SU-DHL-6 (cell line): ENCODE measurements at regions not wholly inside any gene's neighbourhood (a gene's known extent, or its start where the extent isn't known, plus 50 kb on each side); places are given as distances from the start of the nearest gene placed in this dataset.

Experiments used
- H2AFZ ChIP-seq: fragments of 200-600 bp; sonication (generic); 2 replicates; pipeline ENCODE4 v1.6.1; 2014; ENCODE audit warnings: low read depth, mild to moderate bottlenecking, moderate library complexity, mixed read lengths, antibody characterized with exemption, low read length; ENCODE audit not compliant: severe bottlenecking
- H3F3A ChIP-seq: fragments of 200-600 bp; shearing (Covaris generic); 2 replicates; pipeline ENCODE4 v1.6.0; 2016; ENCODE audit warnings: antibody characterized with exemption, mild to moderate bottlenecking; ENCODE audit not compliant: insufficient read depth
- H3K27ac ChIP-seq: fragments of 200-600 bp; sonication (generic); 2 replicates; pipeline ENCODE4 v1.5.1; 2016; ENCODE audit warnings: low read depth, mild to moderate bottlenecking, low read length, moderate library complexity, mixed read lengths
- H3K27me3 ChIP-seq: fragments of 200-600 bp; sonication (generic), shearing (Covaris generic); 2 replicates; pipeline ENCODE4 v1.6.0; 2014; ENCODE audit warnings: mild to moderate bottlenecking, low read length
- H3K36me3 ChIP-seq: fragments of 200-600 bp; sonication (generic); 2 replicates; pipeline ENCODE4 v1.6.1; 2014; ENCODE audit warnings: mild to moderate bottlenecking, low read length, mixed read lengths
- H3K4me2 ChIP-seq: fragments of 300-600, 200-600 bp; shearing (Covaris generic), sonication (generic); 2 replicates; pipeline ENCODE4 v1.6.0; 2014; ENCODE audit warnings: low read length, low read depth, mild to moderate bottlenecking; ENCODE audit not compliant: poor library complexity, severe bottlenecking
- H3K4me3 ChIP-seq: fragments of 200-600 bp; sonication (generic); 2 replicates; pipeline ENCODE4 v1.5.1; 2014; ENCODE audit warnings: antibody characterized with exemption, low read length, mild to moderate bottlenecking, mixed read lengths; ENCODE audit not compliant: insufficient read depth, poor library complexity, severe bottlenecking
- H3K79me2 ChIP-seq: fragments of 200-600 bp; sonication (generic); 2 replicates; pipeline ENCODE4 v1.6.1; 2014; ENCODE audit warnings: mild to moderate bottlenecking, low read length, moderate library complexity; ENCODE audit not compliant: insufficient read depth
- H3K9ac ChIP-seq: fragments of 200-600 bp; sonication (generic); 2 replicates; pipeline ENCODE4 v1.7.0; 2014; ENCODE audit warnings: mild to moderate bottlenecking, low read length
- H3K9me2 ChIP-seq: fragments of 200-600 bp; sonication (generic); replicated peaks from 2 replicates; pipeline ENCODE4 v1.6.1; 2014; ENCODE audit warnings: low read length; ENCODE audit not compliant: insufficient read depth
- H3K9me3 ChIP-seq: fragments of 200-600 bp; sonication (generic); 2 replicates; pipeline ENCODE4 v1.6.1; 2014; ENCODE audit warnings: low read length, mixed read lengths; ENCODE audit not compliant: insufficient read depth
- H4K20me1 ChIP-seq: fragments of 200-600 bp; sonication (generic); 2 replicates; pipeline ENCODE4 v1.6.1; 2014; ENCODE audit warnings: low read depth, mild to moderate bottlenecking, antibody characterized with exemption, low read length, moderate library complexity, mixed read lengths
- CTCF ChIP-seq: fragments of 200-600 bp; sonication (generic); IDR thresholded peaks from one replicate; pipeline ENCODE4 v1.5.1; 2017; ENCODE audit warnings: antibody characterized with exemption, mild to moderate bottlenecking, low read length, moderate library complexity; ENCODE audit not compliant: insufficient read depth, poor library complexity, severe bottlenecking
- EZH2phosphoT487 ChIP-seq: fragments of 200-600 bp; sonication (generic), shearing (Covaris generic); conservative IDR thresholded peaks from 2 replicates; pipeline ENCODE4 v1.6.1; 2018; ENCODE audit warnings: mild to moderate bottlenecking, antibody characterized with exemption, low read length, moderate library complexity, mixed read lengths

- H2AFZ ChIP-seq: no peak overlapping the region
- no peak overlapping the region for H3K4me3 ChIP-seq
- TF ChIP-seq EZH2phosphoT487 (no peak), CTCF (no peak)
- no peaks in the 10 kb centered on the region for H3K27me3 ChIP-seq
- H3K79me2 ChIP-seq: no peaks in the 10 kb centered on the region
- no peaks in the 10 kb centered on the region for H3K9me3 ChIP-seq
- H3K4me2 ChIP-seq: no peak overlapping the region
- H3K9ac ChIP-seq: no peak overlapping the region
- H4K20me1 ChIP-seq: no peaks in the 10 kb centered on the region
- no peak overlapping the region for H3K27ac ChIP-seq
- H3F3A ChIP-seq: no peaks in the 10 kb centered on the region
- no peaks in the 10 kb centered on the region for H3K9me2 ChIP-seq
- no peaks in the 10 kb centered on the region for H3K36me3 ChIP-seq
Measured at GRCh38 chr1:143699731-143700130, 272.1 kb downstream of the FAM72C start.

DNA sequence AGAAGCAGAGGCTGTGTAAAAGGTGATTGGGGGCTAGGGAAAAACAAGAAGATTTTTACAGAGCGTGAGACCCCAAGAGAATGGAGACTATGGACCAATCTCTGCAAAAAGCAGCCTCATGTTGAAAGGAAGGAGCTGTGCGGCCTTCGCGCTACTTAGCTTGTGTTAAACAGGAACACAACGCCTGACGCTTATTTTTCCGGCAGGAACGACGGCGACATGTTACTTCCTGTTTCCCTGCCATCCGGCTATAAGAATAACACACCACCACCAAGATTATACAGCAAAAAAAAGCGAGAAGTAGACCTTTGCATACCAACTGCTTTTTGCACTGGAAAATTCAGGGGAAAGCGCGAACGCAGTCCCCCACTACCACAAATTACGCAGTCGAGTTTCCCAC, 272.7 kb downstream of the FAM72C start:
- H3K79me2 ChIP-seq: no peaks in the 10 kb centered on the region
- no peak overlapping the region for H2AFZ ChIP-seq
- H3K9me2 ChIP-seq: no peaks in the 10 kb centered on the region
- H3K4me2 ChIP-seq: no peak overlapping the region
- H3K27ac ChIP-seq: no peak overlapping the region
- H3K9ac ChIP-seq: no peak overlapping the region
- no peaks in the 10 kb centered on the region for H3F3A ChIP-seq
- H3K4me3 ChIP-seq: no peak overlapping the region
- no peaks in the 10 kb centered on the region for H3K36me3 ChIP-seq
- H3K9me3 ChIP-seq: no peaks in the 10 kb centered on the region
- TF ChIP-seq CTCF: no peak
- TF ChIP-seq EZH2phosphoT487: no peak
- H4K20me1 ChIP-seq: no peaks in the 10 kb centered on the region
- H3K27me3 ChIP-seq: no peaks in the 10 kb centered on the region

DNA sequence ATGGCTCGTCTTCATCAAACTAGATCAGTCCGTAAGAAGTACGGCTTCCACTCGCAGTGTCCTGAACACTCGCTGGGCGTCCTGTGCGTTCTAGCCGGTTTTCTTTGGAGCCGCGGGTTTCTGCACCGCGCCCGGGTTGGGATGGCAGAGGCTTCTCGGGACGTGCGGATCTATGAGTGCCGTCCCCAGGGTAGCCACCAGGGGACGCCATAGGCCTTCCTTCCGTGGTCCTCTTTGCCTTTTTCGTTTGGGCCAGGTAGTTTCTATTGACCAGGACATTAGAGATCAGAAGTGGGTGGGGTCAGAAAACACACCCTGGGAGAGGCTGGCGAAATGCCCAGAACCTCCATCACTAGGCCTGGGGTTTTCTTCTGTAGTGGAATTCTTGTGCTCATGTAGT, 273.8 kb downstream of the FAM72C start:
- TF ChIP-seq CTCF: no peak
- TF ChIP-seq EZH2phosphoT487: no peak
- Histone ChIP-seq H3K9ac (no peak overlapping the region), H2AFZ (no peak overlapping the region), H3K27ac (no peak overlapping the region), H3K79me2 (no peaks in the 10 kb centered on the region), H3K9me3 (no peaks in the 10 kb centered on the region), H3K4me2 (no peak overlapping the region), H4K20me1 (no peaks in the 10 kb centered on the region), H3F3A (no peaks in the 10 kb centered on the region), H3K27me3 (no peaks in the 10 kb centered on the region), H3K4me3 (no peak overlapping the region), H3K36me3 (no peaks in the 10 kb centered on the region), H3K9me2 (no peaks in the 10 kb centered on the region)

GRCh38 chr1:143694085-143694484, 277.7 kb downstream of the FAM72C start:
- Histone ChIP-seq H3K27ac (no peak overlapping the region), H3K27me3 (no peaks in the 10 kb centered on the region)

More at GRCh38 chr1:143694085-143694484, 277.7 kb downstream of the FAM72C start:
- Histone ChIP-seq H3F3A (no peaks in the 10 kb centered on the region), H3K9ac (no peak overlapping the region), H3K9me2 (no peaks in the 10 kb centered on the region), H3K79me2 (no peaks in the 10 kb centered on the region), H4K20me1 (no peaks in the 10 kb centered on the region), H2AFZ (no peak overlapping the region), H3K9me3 (no peaks in the 10 kb centered on the region), H3K4me2 (no peak overlapping the region), H3K4me3 (no peak overlapping the region), H3K36me3 (no peaks in the 10 kb centered on the region)
- no peak for TF ChIP-seq CTCF
- no peak for TF ChIP-seq EZH2phosphoT487
